ENCODE measurements at regions not wholly inside any gene's neighbourhood (a gene's known extent, or its start where the extent isn't known, plus 50 kb on each side); places are given as distances from the start of the nearest gene placed in this dataset.

- intact Hi-C loops (cut with DNase I; ENCODE audit: low total_unique reads), result no loop called here
- DNase-seq, result no peak
- TF ChIP-seq POLR2A (IDR thresholded peaks at IDR 0.05), result no peak
- no peak for TF ChIP-seq CTCF (IDR thresholded peaks at IDR 0.05)
- Histone ChIP-seq H3K27me3 (no peaks in the 10 kb centered on the region), H3K4me1 (no peaks in the 10 kb centered on the region), H3K36me3 (no peaks in the 10 kb centered on the region), H3K4me3 (no peak overlapping the region), H3K27ac (no peak overlapping the region), H3K9me3 (no peaks in the 10 kb centered on the region)
These were observed 128.2 kb downstream of the SLITRK1 start for GRCh38 chr13:83753912-83754624.

DNA sequence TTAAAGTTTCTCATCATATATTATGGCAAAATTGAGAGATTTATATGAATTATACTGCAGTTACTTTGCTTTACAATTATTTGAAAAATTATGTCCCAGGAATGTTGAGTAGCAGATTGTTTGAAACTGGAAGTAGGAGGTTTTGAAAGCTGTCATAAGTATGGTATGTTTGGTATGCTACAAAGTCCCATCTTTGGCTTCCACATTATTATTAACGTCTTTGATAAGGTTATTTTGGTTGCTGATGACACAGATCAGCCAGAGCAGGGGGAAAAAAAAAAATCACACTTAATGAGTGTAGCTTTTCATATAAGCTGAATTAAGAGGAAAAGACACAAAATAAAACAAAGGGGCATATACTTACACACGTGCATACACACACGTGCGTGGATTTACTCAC, 130.1 kb downstream of the SLITRK1 start:
- Histone ChIP-seq H3K4me3 (no peak overlapping the region), H3K4me1 (no peaks in the 10 kb centered on the region), H3K9me3 (no peaks in the 10 kb centered on the region), H3K27ac (no peak overlapping the region), H3K27me3 (no peaks in the 10 kb centered on the region), H3K36me3 (no peaks in the 10 kb centered on the region)
- TF ChIP-seq POLR2A (IDR thresholded peaks at IDR 0.05) (no peak), CTCF (IDR thresholded peaks at IDR 0.05) (no peak)
- intact Hi-C loops (cut with DNase I; ENCODE audit: low total_unique reads), result no loop called here
- no peak for DNase-seq

GRCh38 chr13:83740622-83741021, 141.7 kb downstream of the SLITRK1 start:
- Histone ChIP-seq H3K27ac (no peak overlapping the region), H3K9me3 (no peaks in the 10 kb centered on the region), H3K27me3 (no peaks in the 10 kb centered on the region), H3K4me3 (no peak overlapping the region), H3K4me1 (no peaks in the 10 kb centered on the region), H3K36me3 (no peaks in the 10 kb centered on the region)
- intact Hi-C loops (cut with DNase I; ENCODE audit: low total_unique reads), result no loop called here
- TF ChIP-seq POLR2A (IDR thresholded peaks at IDR 0.05) (no peak), CTCF (IDR thresholded peaks at IDR 0.05) (no peak)
- no peak for DNase-seq

DNA sequence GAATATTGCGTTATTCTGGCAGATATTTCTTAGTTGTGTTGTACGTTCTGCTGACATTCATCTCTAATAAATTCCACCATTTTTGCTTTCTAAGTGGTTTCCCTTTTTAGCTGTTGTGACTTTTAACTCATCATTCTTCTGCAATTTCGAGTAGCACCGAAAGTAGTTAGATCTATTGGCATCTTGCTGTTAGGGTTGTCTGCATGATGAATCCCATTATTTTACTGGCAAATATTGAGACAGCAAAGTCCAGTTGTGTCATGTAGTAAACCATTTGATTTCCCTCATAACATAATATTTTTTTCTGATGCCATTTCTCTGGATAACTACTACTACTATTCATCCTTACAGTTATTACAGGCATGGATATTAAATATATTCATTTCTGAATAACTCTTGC, 143.9 kb downstream of the SLITRK1 start:
- H3K9me3 ChIP-seq, result no peaks in the 10 kb centered on the region
- H3K4me3 ChIP-seq, result no peak overlapping the region
- no peaks in the 10 kb centered on the region for H3K27me3 ChIP-seq
- TF ChIP-seq POLR2A (IDR thresholded peaks at IDR 0.05) (no peak), CTCF (IDR thresholded peaks at IDR 0.05) (no peak)
- no peaks in the 10 kb centered on the region for H3K36me3 ChIP-seq
- intact Hi-C loops (cut with DNase I; ENCODE audit: low total_unique reads), result no loop called here
- H3K27ac ChIP-seq, result no peak overlapping the region
- H3K4me1 ChIP-seq, result no peaks in the 10 kb centered on the region
- DNase-seq, result no peak

GRCh38 chr13:83733293-83733692, 149.0 kb downstream of the SLITRK1 start:
- Histone ChIP-seq H3K9me3 (no peaks in the 10 kb centered on the region), H3K27ac (no peak overlapping the region), H3K4me3 (no peak overlapping the region), H3K27me3 (no peaks in the 10 kb centered on the region), H3K4me1 (no peaks in the 10 kb centered on the region), H3K36me3 (no peaks in the 10 kb centered on the region)
- intact Hi-C loops (cut with DNase I; ENCODE audit: low total_unique reads), result no loop called here
- no peak for DNase-seq
- TF ChIP-seq POLR2A (IDR thresholded peaks at IDR 0.05), result no peak
- no peak for TF ChIP-seq CTCF (IDR thresholded peaks at IDR 0.05)
